ENCODE measurements at regions not wholly inside any gene's neighbourhood (a gene's known extent, or its start where the extent isn't known, plus 50 kb on each side); places are given as distances from the start of the nearest gene placed in this dataset.

DNA sequence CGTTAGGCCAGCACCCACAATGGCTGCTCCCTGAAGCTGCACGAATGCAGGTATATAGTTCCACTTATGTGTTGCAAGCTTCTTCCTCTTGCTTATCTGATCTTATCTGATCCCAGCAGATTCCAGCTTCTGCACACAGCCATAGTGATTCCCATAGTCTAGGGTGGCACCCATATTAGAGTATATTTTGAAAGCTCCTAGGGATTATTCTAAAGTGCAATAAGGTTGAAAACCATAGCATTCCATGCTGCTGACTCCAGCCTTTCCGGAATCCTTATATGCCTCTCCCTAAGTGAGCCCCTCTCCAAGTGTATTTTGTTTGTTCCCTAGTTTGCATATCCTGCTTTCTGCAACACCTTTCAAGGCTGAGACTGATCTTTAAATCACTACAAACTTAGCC lies 432.0 kb downstream of the SETD4 start:
- Histone ChIP-seq H3K27ac (ENCODE audit: extremely low read depth, low read depth, low read length) (no peak overlapping the region), H3K4me3 (ENCODE audit: low read depth, low read length) (no peak overlapping the region), H3K4me1 (ENCODE audit: control insufficient read depth, insufficient read depth, low read length) (no peaks in the 10 kb centered on the region), H3K36me3 (ENCODE audit: control insufficient read depth in 2 of 2, insufficient read depth in 1 of 2, low read length in 2 of 2) (no peaks in the 10 kb centered on the region), H3K9me3 (ENCODE audit: control insufficient read depth, insufficient read depth, low read depth, low read length) (no peaks in the 10 kb centered on the region)
- TF ChIP-seq ZBTB10 (tag by site-specific recombination; IDR thresholded peaks at IDR 0.05), result no peak
- no peak for TF ChIP-seq ZNF391 (tag by site-specific recombination; IDR thresholded peaks at IDR 0.05; ENCODE audit: borderline replicate concordance, low read depth)
- no peak for TF ChIP-seq ZNF48 (tag by site-specific recombination; IDR thresholded peaks at IDR 0.05)
- TF ChIP-seq ZNF274 (IDR thresholded peaks at IDR 0.05; ENCODE audit: low read length), result no peak
- no peak for TF ChIP-seq ZNF274 (tag by site-specific recombination; IDR thresholded peaks at IDR 0.05; ENCODE audit: borderline replicate concordance)
- no peak for TF ChIP-seq FEZF1 (tag by site-specific recombination; IDR thresholded peaks at IDR 0.05)
- no peak for TF ChIP-seq ZNF2 (tag by site-specific recombination; IDR thresholded peaks at IDR 0.05)
- TF ChIP-seq ZNF24 (tag by site-specific recombination; IDR thresholded peaks at IDR 0.05), result no peak
- no peak for TF ChIP-seq ZNF621 (tag by site-specific recombination; IDR thresholded peaks at IDR 0.05)
- TF ChIP-seq MYNN (tag by site-specific recombination; IDR thresholded peaks at IDR 0.05; ENCODE audit: borderline replicate concordance), result no peak
- no peak for TF ChIP-seq ZNF121 (tag by site-specific recombination; IDR thresholded peaks at IDR 0.05)
- TF ChIP-seq ZBTB21 (tag by site-specific recombination; IDR thresholded peaks at IDR 0.05), result no peak
- no peak for TF ChIP-seq ZBTB20 (tag by site-specific recombination; IDR thresholded peaks at IDR 0.05)
- CTCF ChIA-PET, result interaction anchor here (0.5 to 0.8 kb wide), 4 partner anchors 12 to 581 kb away, joined by 3 read pairs; no protein-coding TSS in a partner anchor
- POLR2A ChIA-PET, result no interaction called here

GRCh38 chr21:35627462-35627861 lies 432.9 kb downstream of the SETD4 start:
- Histone ChIP-seq H3K9me3 (ENCODE audit: control insufficient read depth, insufficient read depth, low read depth, low read length) (no peaks in the 10 kb centered on the region), H3K4me1 (ENCODE audit: control insufficient read depth, insufficient read depth, low read length) (no peaks in the 10 kb centered on the region), H3K4me3 (ENCODE audit: low read depth, low read length) (no peak overlapping the region), H3K27ac (ENCODE audit: extremely low read depth, low read depth, low read length) (no peak overlapping the region), H3K36me3 (ENCODE audit: control insufficient read depth in 2 of 2, insufficient read depth in 1 of 2, low read length in 2 of 2) (no peaks in the 10 kb centered on the region)
- ChIA-PET POLR2A (no interaction called here), CTCF (interaction anchor here (0.6 to 0.8 kb wide), 2 partner anchors 201 to 580 kb away, joined by 3 read pairs; no protein-coding TSS in a partner anchor)
- TF ChIP-seq ZBTB17 (tag by site-specific recombination; IDR thresholded peaks at IDR 0.05) (no peak), ZBTB7A (tag by site-specific recombination; IDR thresholded peaks at IDR 0.05; ENCODE audit: low read depth) (no peak), ZNF837 (tag by site-specific recombination; IDR thresholded peaks at IDR 0.05) (no peak), ZNF266 (tag by site-specific recombination; IDR thresholded peaks at IDR 0.05; ENCODE audit: low read depth) (no peak), ZNF24 (tag by site-specific recombination; IDR thresholded peaks at IDR 0.05) (no peak), GLIS1 (tag by site-specific recombination; IDR thresholded peaks at IDR 0.05) (no peak), YY2 (tag by site-specific recombination; IDR thresholded peaks at IDR 0.05) (no peak), ZNF777 (tag by site-specific recombination; IDR thresholded peaks at IDR 0.05; ENCODE audit: borderline replicate concordance) (no peak), ZSCAN23 (tag by site-specific recombination; IDR thresholded peaks at IDR 0.05) (no peak), KLF1 (tag by site-specific recombination; IDR thresholded peaks at IDR 0.05) (no peak), ZNF311 (tag by site-specific recombination; IDR thresholded peaks at IDR 0.05; ENCODE audit: borderline replicate concordance) (no peak), ZNF280D (tag by site-specific recombination; IDR thresholded peaks at IDR 0.05) (no peak), PRDM1 (tag by site-specific recombination; IDR thresholded peaks at IDR 0.05) (no peak)
- TF ChIP-seq, protein P1, sequence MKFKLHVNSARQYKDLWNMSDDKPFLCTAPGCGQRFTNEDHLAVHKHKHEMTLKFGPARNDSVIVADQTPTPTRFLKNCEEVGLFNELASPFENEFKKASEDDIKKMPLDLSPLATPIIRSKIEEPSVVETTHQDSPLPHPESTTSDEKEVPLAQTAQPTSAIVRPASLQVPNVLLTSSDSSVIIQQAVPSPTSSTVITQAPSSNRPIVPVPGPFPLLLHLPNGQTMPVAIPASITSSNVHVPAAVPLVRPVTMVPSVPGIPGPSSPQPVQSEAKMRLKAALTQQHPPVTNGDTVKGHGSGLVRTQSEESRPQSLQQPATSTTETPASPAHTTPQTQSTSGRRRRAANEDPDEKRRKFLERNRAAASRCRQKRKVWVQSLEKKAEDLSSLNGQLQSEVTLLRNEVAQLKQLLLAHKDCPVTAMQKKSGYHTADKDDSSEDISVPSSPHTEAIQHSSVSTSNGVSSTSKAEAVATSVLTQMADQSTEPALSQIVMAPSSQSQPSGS (tag by site-specific recombination; IDR thresholded peaks at IDR 0.05; ENCODE audit: low read depth), result no peak
- TF ChIP-seq, protein P2, sequence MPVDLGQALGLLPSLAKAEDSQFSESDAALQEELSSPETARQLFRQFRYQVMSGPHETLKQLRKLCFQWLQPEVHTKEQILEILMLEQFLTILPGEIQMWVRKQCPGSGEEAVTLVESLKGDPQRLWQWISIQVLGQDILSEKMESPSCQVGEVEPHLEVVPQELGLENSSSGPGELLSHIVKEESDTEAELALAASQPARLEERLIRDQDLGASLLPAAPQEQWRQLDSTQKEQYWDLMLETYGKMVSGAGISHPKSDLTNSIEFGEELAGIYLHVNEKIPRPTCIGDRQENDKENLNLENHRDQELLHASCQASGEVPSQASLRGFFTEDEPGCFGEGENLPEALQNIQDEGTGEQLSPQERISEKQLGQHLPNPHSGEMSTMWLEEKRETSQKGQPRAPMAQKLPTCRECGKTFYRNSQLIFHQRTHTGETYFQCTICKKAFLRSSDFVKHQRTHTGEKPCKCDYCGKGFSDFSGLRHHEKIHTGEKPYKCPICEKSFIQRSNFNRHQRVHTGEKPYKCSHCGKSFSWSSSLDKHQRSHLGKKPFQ (tag by site-specific recombination; IDR thresholded peaks at IDR 0.05), result no peak

All from HEK293 (cell line).